ENCODE measurements at regions not wholly inside any gene's neighbourhood (a gene's known extent, or its start where the extent isn't known, plus 50 kb on each side); places are given as distances from the start of the nearest gene placed in this dataset.
"Not testable (repeated sequence)": the region's sequence is repeated elsewhere in the genome, so short reads cannot be mapped to it uniquely, and the experiment has no call there.

DNA sequence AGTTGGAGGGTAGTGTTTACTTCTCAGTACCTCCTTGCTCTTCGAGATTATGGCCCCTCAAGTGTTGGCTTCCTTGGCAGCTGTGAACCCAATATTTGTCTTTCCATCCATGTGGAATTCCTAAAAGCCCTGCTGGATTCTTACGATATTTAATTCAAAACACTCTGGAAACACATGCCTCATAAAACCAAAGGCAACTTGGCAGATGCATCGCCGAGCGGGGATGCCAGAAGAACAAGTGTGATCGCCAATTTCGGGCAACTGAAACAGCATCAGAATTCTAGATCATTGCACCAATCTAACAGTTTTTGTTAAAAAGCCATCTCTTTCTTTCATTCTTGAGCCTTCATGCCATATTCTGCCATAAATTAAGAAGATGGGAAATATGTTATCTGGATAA lies 934.4 kb downstream of the AACS start:
- no peak for DNase-seq (ENCODE audit: low read depth)

GRCh38 chr12:126019385-126019784 lies 954.1 kb downstream of the AACS start:
- DNase-seq (ENCODE audit: low read depth) = no peak

GRCh38 chr12:126021675-126022074 lies 956.4 kb downstream of the AACS start:
- no peak for DNase-seq (ENCODE audit: low read depth)

DNA sequence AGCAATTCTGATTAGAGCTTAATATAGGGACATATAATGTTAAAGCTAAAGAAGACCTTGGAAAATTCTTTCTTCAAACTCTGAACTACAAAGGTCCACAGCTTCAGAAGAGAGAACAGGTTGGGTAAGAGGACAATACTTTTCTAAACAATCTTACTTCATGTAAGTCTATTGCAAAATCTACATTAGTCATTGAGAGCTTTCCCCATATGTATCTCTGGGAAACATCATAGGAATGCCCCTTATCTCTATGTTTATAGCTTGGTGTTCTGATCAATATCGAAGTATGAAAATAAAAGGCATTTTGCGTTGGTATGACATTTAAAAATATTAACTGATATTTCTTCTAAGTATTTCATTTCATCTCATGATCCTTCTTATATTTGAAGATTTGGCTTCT lies 962.6 kb downstream of the AACS start:
- no peak for DNase-seq (ENCODE audit: low read depth)

- no peak for DNase-seq (ENCODE audit: low read depth)
Measured at GRCh38 chr12:126030573-126030972, 965.3 kb downstream of the AACS start.

GRCh38 chr12:126033751-126034150 lies 968.5 kb downstream of the AACS start:
- no peak for DNase-seq (ENCODE audit: low read depth)

- no peak for DNase-seq (ENCODE audit: low read depth)
Measured at GRCh38 chr12:126036348-126036747, 971.1 kb downstream of the AACS start.

DNA sequence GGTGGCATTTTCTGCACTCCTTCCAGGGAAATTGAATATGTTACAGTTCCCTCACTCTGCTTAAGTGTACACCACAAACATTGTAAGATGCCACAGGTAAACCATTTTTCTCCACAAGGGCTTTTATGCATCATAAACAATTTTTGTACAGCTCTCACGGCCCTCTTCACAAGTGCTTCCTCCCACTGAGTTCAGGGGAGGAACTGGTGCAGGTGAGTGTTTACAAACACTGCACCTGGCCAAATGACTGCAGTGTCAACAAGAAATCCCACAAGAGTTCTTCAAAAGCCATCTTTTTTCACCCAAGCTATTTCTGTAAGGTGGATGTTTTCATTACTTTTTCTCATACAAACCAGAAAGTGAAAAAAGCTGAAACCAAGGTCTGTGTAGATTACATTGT lies 973.2 kb downstream of the AACS start:
- DNase-seq (ENCODE audit: low read depth) = no peak

GRCh38 chr12:126040307-126040706 lies 975.1 kb downstream of the AACS start:
- DNase-seq (ENCODE audit: low read depth) = no peak

DNA sequence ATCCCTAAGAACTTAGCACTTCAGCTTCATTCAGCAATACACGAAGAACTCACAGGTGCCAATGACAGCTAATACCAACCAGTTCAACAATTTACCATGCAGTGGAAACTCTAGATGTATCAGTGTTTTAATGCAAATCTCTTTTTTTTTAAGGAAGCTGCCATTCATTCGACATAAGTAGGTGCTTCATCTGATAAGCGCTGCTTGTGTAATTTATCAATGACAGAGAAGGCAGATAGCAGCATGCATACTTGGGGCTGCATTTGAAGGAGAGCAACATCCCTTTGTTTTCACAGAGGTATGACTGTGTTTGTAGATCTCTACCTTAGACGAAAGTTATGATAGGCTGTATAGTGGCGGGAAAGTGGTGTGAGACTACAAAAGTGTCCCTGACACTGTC lies 977.1 kb downstream of the AACS start:
- no peak for DNase-seq (ENCODE audit: low read depth)

DNA sequence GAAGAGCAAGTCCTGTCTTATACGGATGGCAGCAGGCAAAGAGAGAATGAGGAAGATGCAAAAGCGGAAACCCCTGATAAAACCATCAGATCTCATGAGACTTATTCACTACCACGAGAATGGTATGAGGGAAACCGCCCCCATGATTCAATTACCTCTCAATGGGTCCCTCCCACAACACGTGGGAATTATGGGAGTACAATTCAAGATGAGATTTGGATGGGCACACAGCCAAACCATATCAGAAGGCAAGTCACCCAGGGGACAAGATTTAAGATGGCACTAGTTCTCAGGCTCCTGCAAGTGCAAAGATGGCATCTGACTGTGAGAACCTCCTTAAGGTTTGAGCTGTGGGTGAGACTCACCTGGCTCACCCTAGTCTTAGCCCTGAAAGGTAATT lies 984.3 kb downstream of the AACS start:
- not testable (repeated sequence) for DNase-seq (ENCODE audit: low read depth)

DNA sequence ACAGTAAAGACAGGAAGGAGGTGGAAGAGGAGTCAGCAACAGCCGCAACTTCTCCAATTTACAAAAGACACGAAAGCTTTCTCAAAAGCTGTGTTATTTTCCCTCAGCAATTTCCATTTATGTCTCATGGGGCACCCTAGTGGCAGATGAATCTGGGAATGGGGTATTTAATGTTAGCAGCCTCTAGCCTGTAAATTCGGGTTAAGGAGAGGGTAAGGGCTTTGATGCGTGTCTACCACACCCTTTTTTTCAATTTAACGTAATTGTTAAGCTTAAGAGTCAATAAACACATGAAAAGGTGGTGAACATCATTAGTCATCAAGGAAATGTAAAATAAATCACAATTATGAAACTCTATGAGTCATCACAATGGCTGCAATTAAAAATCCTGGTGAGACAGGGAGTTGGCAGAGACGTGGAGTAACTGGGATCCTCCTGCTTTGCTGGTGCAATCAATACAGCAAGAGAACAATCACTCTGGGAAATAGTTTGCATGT lies 986.4 kb downstream of the AACS start:
- no peak for DNase-seq (ENCODE audit: low read depth)

- DNase-seq (ENCODE audit: low read depth) = no peak
Measured at GRCh38 chr12:126055521-126055920, 990.3 kb downstream of the AACS start.

GRCh38 chr12:126061777-126062176 lies 996.5 kb downstream of the AACS start:
- DNase-seq (ENCODE audit: low read depth) = no peak

DNA sequence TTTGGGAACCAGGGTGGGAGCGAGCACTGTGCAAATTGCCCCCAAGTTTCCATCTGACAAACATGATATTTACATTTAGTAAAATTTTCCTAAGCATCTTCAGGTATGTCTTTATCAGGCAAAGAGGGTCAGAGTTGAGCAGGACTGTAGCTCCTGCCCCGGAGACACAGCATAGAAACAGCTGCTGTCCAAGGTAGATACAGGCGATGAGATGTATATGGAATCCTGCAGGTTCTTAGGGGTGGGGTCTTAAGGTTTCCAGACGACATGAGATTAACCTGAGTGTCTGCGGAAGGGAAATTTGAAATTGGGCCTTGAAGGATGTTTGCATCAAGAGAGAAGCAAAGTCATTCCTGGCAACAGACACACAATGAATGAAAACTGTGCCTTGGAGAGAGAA lies 998.8 kb downstream of the AACS start:
- DNase-seq (ENCODE audit: low read depth) = no peak

- DNase-seq (ENCODE audit: low read depth) = no peak
Measured at GRCh38 chr12:126067626-126068329, 1002.5 kb downstream of the AACS start.

- no peak for DNase-seq (ENCODE audit: low read depth)
Measured at GRCh38 chr12:126069549-126070165, 1004.4 kb downstream of the AACS start.

DNA sequence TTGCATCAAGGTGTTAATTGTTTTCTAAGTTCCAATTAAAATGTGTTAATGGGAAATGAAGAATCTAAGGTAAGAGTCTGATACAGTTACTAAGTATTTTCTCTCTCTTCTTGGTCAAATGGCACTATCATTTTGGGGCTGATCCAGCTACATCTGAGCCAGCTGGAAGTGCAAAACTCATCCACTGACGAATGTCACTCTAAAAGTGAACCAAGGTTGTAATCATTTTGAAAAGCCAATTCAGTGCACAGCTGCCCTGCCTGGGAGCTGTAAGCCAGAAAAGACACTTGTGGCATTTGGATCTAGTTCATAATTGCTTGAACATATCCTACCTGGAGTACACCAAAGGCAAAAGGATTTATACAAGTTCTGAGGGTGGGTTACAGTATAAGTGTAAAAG lies 1011.3 kb downstream of the AACS start:
- DNase-seq (ENCODE audit: low read depth) = no peak

- DNase-seq (ENCODE audit: low read depth) = no peak
Measured at GRCh38 chr12:126083926-126084325, 1018.7 kb downstream of the AACS start.

GRCh38 chr12:126084480-126084879 lies 1019.2 kb downstream of the AACS start:
- no peak for DNase-seq (ENCODE audit: low read depth)

- no peak for DNase-seq (ENCODE audit: low read depth)
Measured at GRCh38 chr12:126086242-126086641, 1021.0 kb downstream of the AACS start.

DNA sequence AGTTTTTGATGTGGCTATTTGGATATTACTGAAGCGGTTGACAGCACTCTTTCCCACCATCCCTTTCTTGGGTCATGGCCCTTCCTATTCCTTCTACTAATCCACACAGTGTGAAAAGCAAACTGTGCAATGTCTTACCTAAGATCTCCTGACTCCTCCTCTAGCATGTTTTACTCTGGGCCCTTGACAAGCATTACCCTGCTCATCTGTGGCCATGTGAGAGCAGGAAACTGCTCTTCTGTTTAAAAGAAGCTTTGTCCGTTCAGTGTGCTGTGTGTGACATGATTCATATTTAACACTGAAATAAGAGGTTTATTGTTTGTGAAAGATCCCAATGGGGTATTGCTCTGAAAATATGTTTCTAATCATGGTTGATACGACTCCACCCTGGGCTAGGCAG lies 1022.5 kb downstream of the AACS start:
- no peak for DNase-seq (ENCODE audit: low read depth)

DNA sequence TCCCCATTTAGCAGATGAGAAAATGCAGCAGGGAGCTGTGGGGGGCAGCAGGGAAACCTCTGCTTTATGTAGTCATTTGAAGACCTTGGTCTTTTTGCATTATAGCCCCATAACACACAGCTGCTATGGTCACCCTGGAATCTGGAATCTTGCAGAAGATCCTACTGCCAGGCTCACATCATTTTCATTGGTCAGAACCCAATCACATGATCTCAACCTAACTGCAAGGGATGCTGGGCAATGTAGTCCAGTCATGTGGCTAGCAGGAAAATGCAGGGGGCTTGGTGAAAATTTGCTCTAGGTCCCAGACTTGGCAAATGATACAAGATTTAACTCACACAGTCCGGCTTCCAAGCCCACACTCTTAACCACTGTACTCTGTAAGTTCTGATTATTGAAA lies 1028.7 kb downstream of the AACS start:
- DNase-seq (ENCODE audit: low read depth) = no peak
